ENCODE measurements at regions not wholly inside any gene's neighbourhood (a gene's known extent, or its start where the extent isn't known, plus 50 kb on each side); places are given as distances from the start of the nearest gene placed in this dataset.
"Not testable (repeated sequence)": the region's sequence is repeated elsewhere in the genome, so short reads cannot be mapped to it uniquely, and the experiment has no call there.

DNA sequence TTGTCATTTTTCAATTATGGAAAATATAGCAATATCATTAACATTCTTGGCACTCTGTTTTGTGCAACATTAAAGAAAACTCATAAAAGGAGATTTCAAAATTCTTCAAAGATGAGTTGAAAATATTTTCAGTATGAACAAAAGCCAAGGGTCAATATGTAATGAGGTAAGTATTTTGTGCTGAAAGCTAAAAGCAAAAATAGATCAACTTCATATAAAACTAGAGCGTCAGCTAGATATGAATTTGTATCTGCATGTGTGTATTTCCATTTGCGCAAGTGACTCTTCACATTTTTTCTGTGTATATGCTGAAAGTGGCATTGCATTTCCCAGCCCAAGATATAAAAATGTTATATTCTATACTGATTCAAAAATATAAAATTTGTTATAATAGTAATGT, 492.1 kb upstream of the EYS start:
- no peak overlapping the region for H3K27ac Mint-ChIP-seq
- H3K36me3 Mint-ChIP-seq: peaks cover 0 to 3% (median 0%) of the 10 kb centered on the region in 3 donors
- peaks cover 6 to 42% (median 20%) of the 10 kb centered on the region in 6 donors for H3K9me3 Mint-ChIP-seq
- no peaks in the 10 kb centered on the region for H3K27me3 Mint-ChIP-seq (ENCODE audit: low read depth in 3 of 3)
- H3K4me3 Mint-ChIP-seq: no peak overlapping the region
- H3K4me1 Mint-ChIP-seq: no peaks in the 10 kb centered on the region
- no peak for DNase-seq

DNA sequence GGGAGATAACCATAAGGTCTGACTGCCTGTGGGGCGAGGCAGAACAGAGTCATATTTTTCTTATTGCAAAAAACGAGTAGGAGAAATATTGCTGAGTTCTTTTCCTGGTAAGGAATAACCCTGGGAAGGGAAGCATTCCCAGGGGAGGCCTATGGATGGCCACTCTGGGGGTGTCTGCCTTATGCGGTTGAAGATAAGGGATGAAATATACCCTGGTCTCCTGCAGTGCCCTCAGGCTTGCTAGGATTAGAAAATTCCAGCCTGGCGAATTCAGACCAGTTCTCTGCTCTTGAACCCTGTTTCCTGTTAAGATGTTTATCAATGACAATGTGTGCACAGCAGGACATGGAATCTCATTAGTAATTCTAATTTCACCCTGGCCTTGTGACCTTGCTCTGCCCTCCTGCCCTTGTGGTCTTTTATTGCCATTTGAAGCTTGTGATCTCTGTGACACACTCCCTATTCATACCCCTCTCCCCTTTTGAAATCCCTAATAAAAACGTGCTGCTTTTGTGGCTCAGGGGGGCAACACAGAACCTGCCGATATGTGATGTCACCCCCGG, 491.1 kb upstream of the EYS start:
- Mint-ChIP-seq H3K4me1 (no peaks in the 10 kb centered on the region), H3K9me3 (peaks cover 9 to 38% (median 20%) of the 10 kb centered on the region in 6 donors), H3K36me3 (peaks cover 0 to 3% (median 0%) of the 10 kb centered on the region in 3 donors), H3K27me3 (ENCODE audit: low read depth in 3 of 3) (no peaks in the 10 kb centered on the region), H3K27ac (no peak overlapping the region), H3K4me3 (no peak overlapping the region)
- DNase-seq: no peak

DNA sequence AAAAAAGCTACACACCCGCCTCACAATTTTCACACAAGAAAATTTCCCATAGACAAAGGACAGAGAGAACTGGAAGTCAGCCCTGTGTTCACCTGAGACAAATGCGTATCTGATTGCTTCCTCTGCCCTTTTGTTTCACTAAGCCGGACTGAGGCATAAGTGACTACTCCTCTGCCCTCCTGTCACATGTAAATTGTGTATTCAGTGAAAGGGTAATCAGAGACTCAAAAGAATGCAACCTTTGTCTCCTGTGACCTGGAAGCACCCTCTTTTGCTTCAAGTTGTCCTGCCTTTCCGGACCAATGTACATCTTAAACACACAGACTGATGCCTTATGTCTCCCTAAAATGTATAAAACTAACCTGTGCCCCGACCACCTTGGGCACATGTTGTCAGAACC, 483.8 kb upstream of the EYS start:
- peaks cover 0 to under 1% (median 0%) of the 10 kb centered on the region in 3 donors for H3K36me3 Mint-ChIP-seq
- H3K4me1 Mint-ChIP-seq: no peaks in the 10 kb centered on the region
- no peak overlapping the region for H3K4me3 Mint-ChIP-seq
- peaks cover 0 to 1% (median 0%) of the 10 kb centered on the region in 3 donors for H3K27me3 Mint-ChIP-seq (ENCODE audit: low read depth in 3 of 3)
- peaks cover 4 to 45% (median 16%) of the 10 kb centered on the region in 6 donors for H3K9me3 Mint-ChIP-seq
- no peak for DNase-seq
- H3K27ac Mint-ChIP-seq: no peak overlapping the region

DNA sequence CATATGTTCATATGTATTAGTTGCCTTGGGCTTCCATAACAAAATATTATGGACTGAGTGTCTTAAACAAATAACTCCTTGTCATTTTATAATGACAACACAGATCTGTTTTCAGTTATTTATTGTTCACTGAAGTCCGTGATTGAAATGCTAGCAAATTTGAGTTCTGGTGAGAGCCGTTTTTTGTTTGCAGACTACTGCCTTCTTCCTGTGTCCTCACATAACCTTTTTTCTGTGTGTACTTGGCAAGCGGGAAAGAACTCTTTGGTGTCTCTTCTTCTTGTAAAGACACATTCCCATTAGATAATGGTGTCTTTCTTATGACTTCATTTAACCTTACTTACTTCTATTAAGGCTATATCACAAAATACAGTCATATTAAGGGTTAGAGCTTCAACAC, 482.9 kb upstream of the EYS start:
- Mint-ChIP-seq H3K27ac (no peak overlapping the region), H3K9me3 (peaks cover 4 to 40% (median 15%) of the 10 kb centered on the region in 6 donors), H3K36me3 (no peaks in the 10 kb centered on the region), H3K27me3 (ENCODE audit: low read depth in 3 of 3) (peaks cover 0 to 1% (median 0%) of the 10 kb centered on the region in 3 donors), H3K4me3 (no peak overlapping the region), H3K4me1 (no peaks in the 10 kb centered on the region)
- no peak for DNase-seq

DNA sequence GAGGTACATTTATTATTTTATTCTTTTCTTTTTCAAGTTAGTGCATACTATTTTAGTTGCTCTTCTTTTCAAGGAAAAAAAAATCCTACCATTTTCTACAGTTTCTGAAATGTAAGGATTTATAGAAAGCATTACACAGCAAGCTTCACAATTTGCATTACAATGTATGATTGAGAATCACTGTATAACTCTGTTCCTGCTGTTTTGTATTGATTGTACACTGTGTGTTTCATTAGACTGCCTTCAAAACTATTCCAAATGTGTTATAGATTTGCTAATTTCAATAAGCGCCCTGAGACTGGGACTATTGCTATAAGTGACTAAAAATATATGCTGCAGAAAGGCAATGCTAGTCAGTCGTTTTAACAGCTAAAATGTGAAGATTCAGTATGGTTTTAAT, 479.7 kb upstream of the EYS start:
- peaks cover 0 to 3% (median 1%) of the 10 kb centered on the region in 3 donors for H3K27me3 Mint-ChIP-seq (ENCODE audit: low read depth in 3 of 3)
- DNase-seq: no peak
- H3K4me3 Mint-ChIP-seq: no peak overlapping the region
- no peak overlapping the region for H3K27ac Mint-ChIP-seq
- peaks cover 2 to 33% (median 14%) of the 10 kb centered on the region in 6 donors for H3K9me3 Mint-ChIP-seq
- no peaks in the 10 kb centered on the region for H3K4me1 Mint-ChIP-seq
- H3K36me3 Mint-ChIP-seq: no peaks in the 10 kb centered on the region

DNA sequence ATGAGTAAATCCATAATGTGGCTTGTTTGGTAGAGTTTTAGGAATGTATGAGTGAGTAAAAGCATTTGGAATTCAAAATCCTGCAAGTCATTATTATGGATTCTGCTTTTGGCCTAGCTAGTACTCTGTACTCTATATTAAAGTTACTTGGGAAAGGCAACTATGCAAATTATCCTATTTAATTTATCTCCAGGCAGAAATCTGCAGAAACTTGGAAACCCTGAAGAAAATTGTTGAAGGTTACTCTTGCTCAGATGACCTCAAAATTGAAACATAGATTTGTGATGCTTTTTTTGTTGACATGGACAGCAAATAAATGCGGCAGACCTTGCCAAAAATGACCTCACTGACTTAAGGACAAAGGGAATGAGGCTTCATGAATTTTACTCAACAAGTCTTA, 477.1 kb upstream of the EYS start:
- no peak overlapping the region for H3K4me3 Mint-ChIP-seq
- no peak for DNase-seq
- H3K36me3 Mint-ChIP-seq: peaks cover 0 to 4% (median 0%) of the 10 kb centered on the region in 3 donors
- peaks cover 12 to 40% (median 21%) of the 10 kb centered on the region in 6 donors for H3K9me3 Mint-ChIP-seq
- no peaks in the 10 kb centered on the region for H3K4me1 Mint-ChIP-seq
- no peak overlapping the region for H3K27ac Mint-ChIP-seq
- peaks cover 0 to 2% (median 2%) of the 10 kb centered on the region in 3 donors for H3K27me3 Mint-ChIP-seq (ENCODE audit: low read depth in 3 of 3)

DNA sequence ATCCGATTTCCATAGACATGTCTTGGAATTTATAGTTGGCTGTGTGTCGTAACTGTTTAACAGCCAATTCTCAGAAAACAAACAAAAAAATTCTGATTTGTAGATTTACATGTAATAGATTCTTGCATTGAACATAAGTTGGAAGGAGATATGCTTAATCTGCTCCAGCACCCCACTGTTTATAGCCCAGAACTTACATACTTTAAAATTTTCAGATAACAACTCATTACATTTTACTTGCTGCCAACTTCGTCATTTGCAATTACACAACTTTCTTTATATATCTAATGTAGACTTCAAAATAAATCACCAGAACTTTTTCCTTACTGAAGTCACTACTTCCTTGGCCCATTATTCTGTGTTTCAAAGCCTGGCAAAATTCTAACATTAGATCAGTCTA, 472.3 kb upstream of the EYS start:
- DNase-seq: no peak
- Mint-ChIP-seq H3K4me1 (no peaks in the 10 kb centered on the region), H3K36me3 (peaks cover 0 to 4% (median 0%) of the 10 kb centered on the region in 3 donors), H3K4me3 (no peak overlapping the region), H3K27ac (no peak overlapping the region), H3K9me3 (peaks cover 13 to 42% (median 20%) of the 10 kb centered on the region in 6 donors), H3K27me3 (ENCODE audit: low read depth in 3 of 3) (peaks cover 0 to 2% (median 2%) of the 10 kb centered on the region in 3 donors)

DNA sequence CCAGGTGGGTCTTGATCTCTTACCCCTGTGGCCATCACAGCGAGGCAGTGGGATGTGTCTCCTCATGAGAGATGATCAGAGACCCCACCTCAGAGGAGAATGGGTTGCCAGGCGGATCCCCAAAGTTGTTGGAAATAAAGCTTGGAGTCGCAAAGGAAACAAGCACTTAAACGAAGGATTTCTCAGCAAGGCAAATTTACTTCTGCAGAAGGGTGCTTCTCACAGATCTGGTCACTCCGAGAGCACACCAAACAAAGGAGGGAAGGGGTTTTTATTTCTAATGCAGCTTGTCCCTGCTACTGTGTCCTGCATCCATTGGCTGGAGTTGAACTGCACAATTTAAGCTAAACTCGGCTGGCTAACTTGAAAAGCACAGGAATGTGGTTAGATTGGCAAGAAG, 466.6 kb upstream of the EYS start:
- H3K4me1 Mint-ChIP-seq: no peaks in the 10 kb centered on the region
- no peaks in the 10 kb centered on the region for H3K27me3 Mint-ChIP-seq (ENCODE audit: low read depth in 3 of 3)
- H3K4me3 Mint-ChIP-seq: no peak overlapping the region
- no peaks in the 10 kb centered on the region for H3K36me3 Mint-ChIP-seq
- H3K9me3 Mint-ChIP-seq: peaks cover 23 to 61% (median 45%) of the 10 kb centered on the region in 6 donors
- H3K27ac Mint-ChIP-seq: no peak overlapping the region
- no peak for DNase-seq

DNA sequence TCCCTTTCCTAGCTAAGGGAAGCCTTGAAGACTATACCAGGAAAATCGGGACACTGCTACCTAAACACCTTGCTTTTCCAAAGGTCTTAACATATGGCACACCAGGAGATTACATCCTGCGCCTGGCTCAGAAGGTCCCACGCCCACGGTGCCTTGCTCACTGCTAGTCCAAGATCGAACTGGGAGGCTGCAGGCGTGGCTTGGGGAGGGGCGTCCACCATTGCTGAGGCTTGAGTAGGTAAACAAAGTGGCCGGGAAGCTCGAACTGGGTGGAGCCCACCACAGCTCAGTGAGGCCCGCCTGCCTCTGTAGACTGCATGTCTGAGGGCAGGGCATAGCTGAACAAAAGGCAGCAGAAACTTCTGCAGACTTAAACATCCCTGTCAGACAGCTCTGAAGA, 459.7 kb upstream of the EYS start:
- not testable (repeated sequence) for H3K36me3 Mint-ChIP-seq; H3K27me3 Mint-ChIP-seq (ENCODE audit: low read depth in 3 of 3)
- peaks cover 51 to 87% (median 73%) of the 10 kb centered on the region in 6 donors for H3K9me3 Mint-ChIP-seq

DNA sequence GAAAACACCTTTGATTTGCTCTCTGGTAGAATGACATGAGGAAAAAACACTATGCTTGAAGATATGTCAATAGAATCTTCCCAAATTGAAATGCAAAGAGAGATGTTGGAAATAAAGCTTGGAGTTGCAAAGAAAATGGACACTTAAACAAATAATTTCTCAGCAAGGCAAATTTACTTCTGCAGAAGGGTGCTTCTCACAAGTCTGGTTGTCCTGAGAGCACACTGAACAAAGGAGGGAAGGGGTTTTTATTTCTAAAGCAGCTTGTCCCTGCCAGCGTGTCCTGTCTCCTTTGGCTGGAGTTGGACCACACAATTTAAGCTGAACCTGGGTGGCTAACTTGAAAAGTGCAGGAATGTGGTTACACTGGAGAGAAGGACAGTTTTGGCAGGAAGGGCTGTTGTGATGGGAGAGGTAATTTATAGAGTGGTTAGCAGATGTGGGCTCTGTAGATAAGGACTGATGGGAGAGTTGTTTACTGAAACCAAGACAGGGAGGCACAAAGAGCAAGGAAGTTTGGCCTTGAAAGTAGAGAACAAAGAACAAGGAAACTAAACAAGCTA, 454.6 kb upstream of the EYS start:
- Mint-ChIP-seq H3K27ac (no peak overlapping the region), H3K4me1 (no peaks in the 10 kb centered on the region), H3K4me3 (no peak overlapping the region), H3K36me3 (peaks cover 0 to 3% (median 0%) of the 10 kb centered on the region in 3 donors), H3K9me3 (peaks cover 53 to 90% (median 62%) of the 10 kb centered on the region in 6 donors), H3K27me3 (ENCODE audit: low read depth in 3 of 3) (peaks cover 0 to 7% (median 1%) of the 10 kb centered on the region in 3 donors)
- DNase-seq: no peak

More for the DNA sequence above, 459.7 kb upstream of the EYS start:
- H3K4me1 Mint-ChIP-seq, H3K4me3 Mint-ChIP-seq, DNase-seq, H3K27ac Mint-ChIP-seq: not testable (repeated sequence)

DNA sequence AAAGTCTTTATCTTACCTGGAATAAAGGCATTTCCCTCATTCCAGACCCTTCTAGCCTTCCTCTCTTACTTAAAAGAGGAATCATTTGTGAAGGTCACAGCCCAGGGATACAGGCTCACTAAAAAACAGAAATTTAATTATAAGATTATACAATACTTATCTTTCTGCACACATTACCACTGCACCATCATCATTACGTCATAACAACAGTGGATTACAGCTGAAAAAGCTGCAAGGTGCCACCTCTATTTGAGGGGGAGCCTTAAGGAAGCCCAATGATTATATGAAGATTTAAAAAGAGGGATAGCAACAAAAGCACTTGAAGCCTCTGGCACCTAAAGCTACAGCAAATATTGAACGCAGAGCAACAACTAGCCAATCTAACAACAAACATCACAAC, 452.9 kb upstream of the EYS start:
- Mint-ChIP-seq H3K27ac (no peak overlapping the region), H3K27me3 (ENCODE audit: low read depth in 3 of 3) (peaks cover 0 to 3% (median 1%) of the 10 kb centered on the region in 3 donors), H3K36me3 (peaks cover 0 to 3% (median 0%) of the 10 kb centered on the region in 3 donors), H3K9me3 (peaks cover 37 to 85% (median 58%) of the 10 kb centered on the region in 6 donors), H3K4me1 (no peaks in the 10 kb centered on the region), H3K4me3 (no peak overlapping the region)
- no peak for DNase-seq

DNA sequence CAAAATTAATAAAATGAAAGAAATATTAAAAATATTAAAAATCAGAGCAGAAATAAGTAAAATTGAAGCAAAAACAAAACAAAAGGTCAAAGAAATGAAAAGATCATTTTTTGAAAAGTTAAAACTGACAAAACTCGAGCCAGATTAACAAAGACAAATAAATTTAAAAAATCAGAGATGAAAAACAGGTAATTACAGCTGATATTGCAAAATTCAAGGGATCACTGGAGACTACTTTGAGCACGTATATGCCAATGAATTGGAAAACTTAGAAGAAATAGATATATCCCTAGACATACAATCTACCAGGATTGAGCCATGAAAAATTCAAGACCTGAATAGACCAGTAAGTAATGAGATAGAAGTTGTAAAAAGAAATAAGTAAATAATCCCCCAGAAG, 446.2 kb upstream of the EYS start:
- H3K36me3 Mint-ChIP-seq: peaks cover 0 to 5% (median 0%) of the 10 kb centered on the region in 3 donors
- no peak overlapping the region for H3K27ac Mint-ChIP-seq
- H3K4me3 Mint-ChIP-seq: no peak overlapping the region
- no peaks in the 10 kb centered on the region for H3K4me1 Mint-ChIP-seq
- H3K27me3 Mint-ChIP-seq (ENCODE audit: low read depth in 3 of 3): peaks cover 0 to 3% (median 0%) of the 10 kb centered on the region in 3 donors
- H3K9me3 Mint-ChIP-seq: peaks cover 12 to 67% (median 39%) of the 10 kb centered on the region in 6 donors
- DNase-seq: no peak

DNA sequence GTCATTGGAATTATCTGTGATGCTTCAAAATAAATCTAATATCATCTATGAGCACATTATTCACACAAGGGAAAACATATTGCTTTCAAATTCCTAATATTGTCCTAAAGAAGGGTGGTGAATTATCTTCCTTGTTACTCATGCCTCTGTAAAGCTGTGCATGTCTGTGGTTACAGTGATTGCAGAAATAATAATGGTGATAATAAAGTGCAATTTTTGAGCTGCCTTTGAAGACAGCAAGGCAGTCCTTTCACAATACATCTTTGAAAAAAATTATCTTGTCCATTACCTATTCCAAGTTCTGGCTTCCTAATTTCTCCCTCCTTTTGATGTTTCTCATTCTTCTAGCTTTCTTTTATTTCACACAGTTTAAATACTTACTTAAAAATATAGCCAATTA, 442.1 kb upstream of the EYS start:
- Mint-ChIP-seq H3K4me3 (no peak overlapping the region), H3K27ac (no peak overlapping the region), H3K9me3 (peaks cover 7 to 61% (median 43%) of the 10 kb centered on the region in 6 donors), H3K27me3 (ENCODE audit: low read depth in 3 of 3) (no peaks in the 10 kb centered on the region), H3K36me3 (peaks cover 0 to 5% (median 0%) of the 10 kb centered on the region in 3 donors), H3K4me1 (no peaks in the 10 kb centered on the region)
- DNase-seq: no peak

DNA sequence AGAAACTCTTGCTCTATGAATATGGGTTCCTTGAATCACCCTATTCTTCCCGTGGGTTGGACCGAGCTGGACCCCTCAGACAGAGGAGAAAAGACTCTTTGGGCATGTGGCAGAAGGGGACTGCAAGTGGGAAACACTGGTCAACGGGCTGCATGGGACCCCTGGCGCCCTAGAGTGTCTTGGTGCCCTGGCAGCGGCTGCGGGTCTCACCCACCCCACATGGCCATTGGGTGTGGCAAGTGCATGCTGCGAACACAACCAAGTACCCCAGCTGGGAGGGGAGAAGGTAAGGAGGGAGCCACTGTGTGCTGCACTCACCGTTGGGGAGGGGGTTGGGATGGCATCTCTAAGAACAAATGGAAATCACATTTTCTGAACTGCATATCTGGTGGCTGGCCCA, 438.8 kb upstream of the EYS start:
- Mint-ChIP-seq H3K4me3 (no peak overlapping the region), H3K4me1 (no peaks in the 10 kb centered on the region), H3K27me3 (ENCODE audit: low read depth in 3 of 3) (no peaks in the 10 kb centered on the region), H3K9me3 (peaks cover 4 to 53% (median 39%) of the 10 kb centered on the region in 6 donors), H3K36me3 (no peaks in the 10 kb centered on the region), H3K27ac (no peak overlapping the region)
- no peak for DNase-seq

DNA sequence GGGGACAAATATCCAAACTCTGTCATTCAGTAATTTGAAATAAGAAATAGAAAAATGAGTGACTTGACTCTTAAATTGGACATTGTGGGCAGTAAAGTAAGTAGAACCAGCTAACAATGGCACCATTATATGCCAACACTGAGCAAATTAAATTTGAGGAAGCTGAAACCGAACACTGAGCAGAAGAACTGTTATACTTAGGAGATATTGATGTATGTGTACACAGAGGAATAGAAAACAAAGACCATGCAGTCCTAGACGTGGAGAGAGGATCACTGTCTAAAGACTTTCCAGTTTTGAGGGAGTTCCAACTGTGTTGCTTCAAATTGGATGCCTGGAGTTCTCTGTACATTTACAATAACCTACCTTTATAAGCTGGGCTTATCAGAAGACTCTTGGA, 427.0 kb upstream of the EYS start:
- Mint-ChIP-seq H3K27ac (no peak overlapping the region), H3K27me3 (ENCODE audit: low read depth in 3 of 3) (peaks cover 0 to 6% (median 2%) of the 10 kb centered on the region in 3 donors)

More for the DNA sequence above, 427.0 kb upstream of the EYS start:
- Mint-ChIP-seq H3K4me1 (no peaks in the 10 kb centered on the region), H3K9me3 (peaks cover 12 to 62% (median 31%) of the 10 kb centered on the region in 6 donors), H3K36me3 (no peaks in the 10 kb centered on the region), H3K4me3 (no peak overlapping the region)
- no peak for DNase-seq
